Heart left ventricle (tissue), 16 donors: ENCODE measurements at regions not wholly inside any gene's neighbourhood (a gene's known extent, or its start where the extent isn't known, plus 50 kb on each side); places are given as distances from the start of the nearest gene placed in this dataset.

Experiments used
- ATAC-seq, 4 donors: fragments of 200-7000 bp; cut with Tn5 transposase; one replicate each; pipeline ENCODE4 v1.9.1; 2020 to 2022; ENCODE audit warnings: moderate library complexity in 4 of 4, mild to moderate bottlenecking in 3 of 4, moderate number of reproducible peaks in 1 of 4
- DNase-seq, 5 donors: peaks; one replicate each; pipeline ENCODE4 v3.0.0-alpha.2; 2020
- H3K27ac ChIP-seq, 12 donors: fragments of 200-600 bp; sonication (generic) in 4 of 12; one replicate each; pipeline versions ENCODE4 v1.5.0 to v1.8.0; 2016 to 2022; ENCODE audit warnings: mild to moderate bottlenecking in 2 of 12
- H3K27me3 ChIP-seq, 9 donors: fragments of 200-600 bp; sonication (generic) in 2 of 9; one replicate each; pipeline versions ENCODE4 v1.5.1 to v1.8.0; 2016 to 2022; ENCODE audit warnings: mild to moderate bottlenecking in 3 of 9
- H3K36me3 ChIP-seq, 9 donors: fragments of 200-600 bp; sonication (generic) in 2 of 9; one replicate each; pipeline versions ENCODE4 v1.5.0 to v1.8.0; 2018 to 2022; ENCODE audit warnings: mild to moderate bottlenecking in 2 of 9
- H3K4me1 ChIP-seq, 12 donors: fragments of 200-600 bp; sonication (generic) in 4 of 12; one replicate each; pipeline versions ENCODE4 v1.5.0 to v1.8.0; 2016 to 2022; ENCODE audit warnings: mild to moderate bottlenecking in 3 of 12
- H3K4me3 ChIP-seq, 12 donors: fragments of 200-600 bp; sonication (generic) in 4 of 12; one replicate each; pipeline versions ENCODE4 v1.5.0 to v1.8.0; 2017 to 2022; ENCODE audit warnings: mild to moderate bottlenecking in 9 of 12, moderate library complexity in 4 of 12
- H3K9me3 ChIP-seq, 12 donors: fragments of 200-600 bp; sonication (generic) in 4 of 12; one replicate each; pipeline versions ENCODE4 v1.5.0 to v1.8.0; 2016 to 2022; ENCODE audit warnings: mild to moderate bottlenecking in 1 of 12
- CTCF ChIP-seq, 12 donors: fragments of 200-600 bp; sonication (generic) in 4 of 12; IDR thresholded peaks; one replicate each; pipeline versions ENCODE4 v1.5.0 to v1.8.0; 2018 to 2022; ENCODE audit warnings: antibody characterized with exemption in 12 of 12, mild to moderate bottlenecking in 5 of 12
- POLR2A ChIP-seq, 2 donors: fragments of 450-650 bp; IDR thresholded peaks; one replicate each; pipeline ENCODE4 v1.6.1; 2017; ENCODE audit warnings: antibody characterized with exemption in 2 of 2, mild to moderate bottlenecking in 2 of 2, moderate library complexity in 2 of 2
- WGBS, 4 donors: extraction: QIAGEN DNeasy Blood & Tissue Kit in 2 of 4; methylation state at CpG; one replicate each; pipeline versions ENCODE4 v1.1.5 to v1.1.7; 2013 to 2018; 5-methylcytosine and 5-hydroxymethylcytosine counted together
- intact Hi-C, 10 donors: fragments of 100-400 bp; cut with DNase I; formaldehyde crosslinking; loops; one replicate each; pipeline versions ENCODE4 v1.11.1 to v1.14.2; 2022
- donor health status: ischemic (EF 13 %, LVEDD 7.1; RV severe dilation, severe dysfunction).
- donor health status: healthy with polysubstance abuse.
- donor health status: DM: no; HTN: yes; CAD: no.
- donor health status: DM: no; HTN: no; CAD: no.
- donor health status: ischemic (EF 25% LVEDD 6.9; RV normal size, moderate dysfunction).
- donor health status: ischemic (EF 25% LVEDD 5.7; RV mildly dilated, moderate dysfunction).
- donor health status: healthy.
- donor health status: DM: yes; HTN: yes; CAD: no.
- donor health status: ischemic (EF 35%, LVEDD 5.7; RV mildly dilated, moderate dysfunction).
- donor health status: nonischemic (EF 11% LVEDD 7.7; RV severe dilation, severe dysfunction).
- donor health status: DM: yes; HTN: yes; CAD: no.
- donor health status: PGD.
- donor health status: ischemic (EF 29% LVEDD 5.4; RV normal size, mild dysfunction).
- donor health status: nonischemic (EF 23%, LVEDD 6.1; RV moderate dilation, normal function).

DNA sequence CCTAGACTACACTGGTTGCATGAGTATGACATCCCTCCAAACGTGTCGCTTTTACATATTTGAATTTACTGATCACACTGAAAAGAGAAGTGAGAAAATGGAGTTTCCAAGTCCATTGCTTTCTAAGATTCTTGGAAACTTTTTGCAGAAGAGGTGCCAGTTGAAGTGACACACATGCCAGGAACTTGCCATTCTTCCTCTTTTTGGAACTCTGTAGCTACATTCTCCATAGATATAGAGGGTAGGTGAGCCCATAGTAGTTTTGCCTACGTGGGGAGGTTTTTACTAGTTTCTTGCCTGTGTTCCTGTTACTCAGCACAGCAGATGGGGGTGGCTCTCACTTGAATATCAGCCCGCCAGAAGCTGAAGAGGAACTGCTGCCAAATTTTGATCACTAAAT, 286.6 kb upstream of the NRP1 start:
- H3K27ac ChIP-seq = peak overlapping the region in 1 of 12 donors; percentile 76
- intact Hi-C loops = no loop called here
- peak in 3 of 4 donors; percentile 34 to 49 (median 48) for ATAC-seq
- no peak overlapping the region for H3K4me3 ChIP-seq
- H3K4me1 ChIP-seq = peaks cover 0 to 39% (median 0%) of the 10 kb centered on the region in 12 donors
- TF ChIP-seq CTCF (IDR thresholded peaks at IDR 0.05) (no peak), POLR2A (IDR thresholded peaks at IDR 0.05) (no peak)
- no peak for DNase-seq
- peaks cover 0 to 3% (median 0%) of the 10 kb centered on the region in 12 donors for H3K9me3 ChIP-seq
- H3K36me3 ChIP-seq = no peaks in the 10 kb centered on the region
- H3K27me3 ChIP-seq = no peaks in the 10 kb centered on the region
- 84 to 90% (median 85%) methylated on average over 4 of the region's 4 CpGs for WGBS, 4 donors

DNA sequence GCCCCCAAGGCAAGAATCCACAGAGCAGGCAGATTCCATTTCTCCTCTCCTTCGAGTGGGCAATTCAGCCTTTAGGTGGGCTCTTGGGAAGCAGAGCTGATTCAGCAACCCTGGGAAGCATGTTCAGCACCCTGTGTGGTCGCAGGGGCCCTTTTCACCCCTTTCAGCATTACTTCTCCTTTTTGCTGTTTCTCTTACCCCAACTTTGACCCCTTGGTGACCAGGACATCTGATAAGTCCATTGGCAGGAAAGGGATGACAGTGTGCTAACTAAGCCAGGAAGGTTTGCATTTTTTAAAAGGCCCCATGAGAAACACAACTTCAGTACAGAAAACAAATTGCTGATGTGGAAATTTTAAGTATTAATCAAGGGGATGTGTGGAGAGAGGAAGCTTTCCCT, 283.7 kb upstream of the NRP1 start:
- intact Hi-C loops = no loop called here
- TF ChIP-seq CTCF (IDR thresholded peaks at IDR 0.05) (no peak), POLR2A (IDR thresholded peaks at IDR 0.05) (no peak)
- Histone ChIP-seq H3K4me3 (no peak overlapping the region), H3K27me3 (no peaks in the 10 kb centered on the region), H3K36me3 (no peaks in the 10 kb centered on the region), H3K4me1 (peaks cover 0 to 27% (median 0%) of the 10 kb centered on the region in 12 donors), H3K9me3 (peaks cover 0 to 3% (median 0%) of the 10 kb centered on the region in 12 donors), H3K27ac (no peak overlapping the region)
- WGBS, 4 donors = 86 to 94% (median 89%) methylated on average over 2 of the region's 2 CpGs
- no peak for ATAC-seq
- no peak for DNase-seq

DNA sequence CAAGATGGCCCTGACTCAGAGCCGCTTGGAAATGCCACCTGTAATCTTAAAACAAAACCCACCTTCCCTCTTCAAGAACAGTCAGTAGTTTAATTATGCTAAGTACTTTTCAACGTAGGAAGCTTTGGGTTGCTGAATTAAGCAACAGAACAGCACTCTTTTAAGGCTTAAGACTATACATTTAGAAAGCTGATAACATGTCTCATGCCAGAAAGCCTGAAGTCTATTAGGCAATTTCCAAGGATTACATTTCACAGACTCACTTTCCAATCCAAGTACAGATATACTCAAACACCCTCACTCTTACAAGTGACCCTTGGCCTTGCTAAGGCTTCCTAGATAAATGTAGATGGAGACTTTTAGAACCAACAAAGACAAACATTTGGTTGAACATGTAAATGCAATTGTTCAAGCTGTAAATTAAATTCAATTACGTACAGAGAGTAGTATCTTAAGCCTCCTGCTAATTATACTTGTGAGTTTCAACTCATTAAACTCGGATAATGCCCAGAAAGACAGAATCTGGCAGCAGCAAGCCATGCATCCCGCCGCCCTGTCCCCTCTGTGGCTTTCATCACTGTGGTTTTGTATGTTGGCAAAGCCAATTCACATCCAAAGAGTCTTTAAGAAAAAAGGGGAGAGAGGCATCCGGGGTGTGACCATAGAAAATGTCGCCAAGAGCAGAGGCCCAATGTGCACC, 283.1 kb upstream of the NRP1 start:
- intact Hi-C loops = no loop called here

GRCh38 chr10:33616956-33617355, 282.5 kb upstream of the NRP1 start:
- TF ChIP-seq CTCF (IDR thresholded peaks at IDR 0.05) = no peak
- no peak for TF ChIP-seq POLR2A (IDR thresholded peaks at IDR 0.05)
- intact Hi-C loops = no loop called here
- Histone ChIP-seq H3K9me3 (peaks cover 0 to 3% (median 0%) of the 10 kb centered on the region in 12 donors), H3K36me3 (no peaks in the 10 kb centered on the region), H3K27me3 (no peaks in the 10 kb centered on the region), H3K4me3 (no peak overlapping the region), H3K4me1 (peaks cover 0 to 33% (median 0%) of the 10 kb centered on the region in 12 donors), H3K27ac (no peak overlapping the region)
- 57 to 80% (median 72%) methylated on average over 1 of the region's 1 CpG for WGBS, 4 donors
- ATAC-seq (peak in 1 of 4 donors; percentile 22), DNase-seq (no peak)

More for the DNA sequence above, 283.1 kb upstream of the NRP1 start:
- H3K9me3 ChIP-seq = peaks cover 0 to 3% (median 0%) of the 10 kb centered on the region in 12 donors
- no peak for TF ChIP-seq CTCF (IDR thresholded peaks at IDR 0.05)
- TF ChIP-seq POLR2A (IDR thresholded peaks at IDR 0.05) = no peak
- H3K36me3 ChIP-seq = no peaks in the 10 kb centered on the region
- H3K4me1 ChIP-seq = peaks cover 0 to 29% (median 0%) of the 10 kb centered on the region in 12 donors
- no peaks in the 10 kb centered on the region for H3K27me3 ChIP-seq
- WGBS, 4 donors = 92 to 95% (median 93%) methylated on average over 8 of the region's 8 CpGs
- H3K27ac ChIP-seq = no peak overlapping the region
- DNase-seq (no peak), ATAC-seq (no peak)
- H3K4me3 ChIP-seq = no peak overlapping the region
